Adrenal gland (tissue), 5 donors: ENCODE measurements at regions not wholly inside any gene's neighbourhood (a gene's known extent, or its start where the extent isn't known, plus 50 kb on each side); places are given as distances from the start of the nearest gene placed in this dataset.

ENCODE experiments used
- POLR2A ChIP-seq, 2 donors: fragments of 450-650 bp; IDR thresholded peaks; one replicate each; pipeline ENCODE4 v1.6.1; 2017; ENCODE audit warnings: antibody characterized with exemption in 2 of 2, mild to moderate bottlenecking in 2 of 2, moderate library complexity in 1 of 2
- TF ChIP-seq, protein P1 (sequence below), 6 experiments: fragments of 450-650 bp in 4 of 6; fragments of 200-600 bp in 2 of 6; sonication (generic) in 1 of 6; IDR thresholded peaks; 1 replicate in 5 of 6; 2 replicates in 1 of 6; pipeline versions ENCODE4 v1.5.1 to v1.8.0; 2016 to 2021; ENCODE audit warnings: antibody characterized with exemption in 6 of 6, mild to moderate bottlenecking in 2 of 6, moderate library complexity in 1 of 6
- donor health status: DM: no; HTN: no; CAD: no.

DNA sequence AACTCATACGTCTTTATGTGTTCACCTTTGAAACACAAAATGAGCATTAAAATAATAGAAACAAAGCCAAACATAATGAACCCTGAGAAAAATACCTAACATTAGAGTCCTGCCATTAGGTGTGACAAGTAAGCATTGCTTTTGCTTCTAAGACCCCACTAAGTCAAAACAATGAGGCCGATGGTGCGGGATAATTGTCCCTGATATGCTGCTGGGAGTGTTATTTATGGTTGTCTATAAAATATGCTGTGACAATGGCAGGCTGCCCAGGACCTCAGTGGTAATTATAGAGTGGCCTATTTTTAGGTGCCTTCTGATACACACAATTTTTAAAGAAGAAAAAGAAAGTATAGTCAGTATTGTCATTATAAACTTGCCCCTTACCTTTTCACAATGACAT lies 1423.1 kb downstream of the AMY1C start:
- TF ChIP-seq, protein P1, sequence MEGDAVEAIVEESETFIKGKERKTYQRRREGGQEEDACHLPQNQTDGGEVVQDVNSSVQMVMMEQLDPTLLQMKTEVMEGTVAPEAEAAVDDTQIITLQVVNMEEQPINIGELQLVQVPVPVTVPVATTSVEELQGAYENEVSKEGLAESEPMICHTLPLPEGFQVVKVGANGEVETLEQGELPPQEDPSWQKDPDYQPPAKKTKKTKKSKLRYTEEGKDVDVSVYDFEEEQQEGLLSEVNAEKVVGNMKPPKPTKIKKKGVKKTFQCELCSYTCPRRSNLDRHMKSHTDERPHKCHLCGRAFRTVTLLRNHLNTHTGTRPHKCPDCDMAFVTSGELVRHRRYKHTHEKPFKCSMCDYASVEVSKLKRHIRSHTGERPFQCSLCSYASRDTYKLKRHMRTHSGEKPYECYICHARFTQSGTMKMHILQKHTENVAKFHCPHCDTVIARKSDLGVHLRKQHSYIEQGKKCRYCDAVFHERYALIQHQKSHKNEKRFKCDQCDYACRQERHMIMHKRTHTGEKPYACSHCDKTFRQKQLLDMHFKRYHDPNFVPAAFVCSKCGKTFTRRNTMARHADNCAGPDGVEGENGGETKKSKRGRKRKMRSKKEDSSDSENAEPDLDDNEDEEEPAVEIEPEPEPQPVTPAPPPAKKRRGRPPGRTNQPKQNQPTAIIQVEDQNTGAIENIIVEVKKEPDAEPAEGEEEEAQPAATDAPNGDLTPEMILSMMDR (IDR thresholded peaks at IDR 0.05), result no peak
- TF ChIP-seq POLR2A (IDR thresholded peaks at IDR 0.05), result no peak
